AG08395 (cell line): ENCODE measurements at regions not wholly inside any gene's neighbourhood (a gene's known extent, or its start where the extent isn't known, plus 50 kb on each side); places are given as distances from the start of the nearest gene placed in this dataset.
"Not testable (repeated sequence)": the region's sequence is repeated elsewhere in the genome, so short reads cannot be mapped to it uniquely, and the experiment has no call there.

Source experiments
- DNase-seq: peaks from one replicate; pipeline ENCODE4 v3.0.0; 2012; ENCODE audit warnings: mixed read lengths, low spot score

DNA sequence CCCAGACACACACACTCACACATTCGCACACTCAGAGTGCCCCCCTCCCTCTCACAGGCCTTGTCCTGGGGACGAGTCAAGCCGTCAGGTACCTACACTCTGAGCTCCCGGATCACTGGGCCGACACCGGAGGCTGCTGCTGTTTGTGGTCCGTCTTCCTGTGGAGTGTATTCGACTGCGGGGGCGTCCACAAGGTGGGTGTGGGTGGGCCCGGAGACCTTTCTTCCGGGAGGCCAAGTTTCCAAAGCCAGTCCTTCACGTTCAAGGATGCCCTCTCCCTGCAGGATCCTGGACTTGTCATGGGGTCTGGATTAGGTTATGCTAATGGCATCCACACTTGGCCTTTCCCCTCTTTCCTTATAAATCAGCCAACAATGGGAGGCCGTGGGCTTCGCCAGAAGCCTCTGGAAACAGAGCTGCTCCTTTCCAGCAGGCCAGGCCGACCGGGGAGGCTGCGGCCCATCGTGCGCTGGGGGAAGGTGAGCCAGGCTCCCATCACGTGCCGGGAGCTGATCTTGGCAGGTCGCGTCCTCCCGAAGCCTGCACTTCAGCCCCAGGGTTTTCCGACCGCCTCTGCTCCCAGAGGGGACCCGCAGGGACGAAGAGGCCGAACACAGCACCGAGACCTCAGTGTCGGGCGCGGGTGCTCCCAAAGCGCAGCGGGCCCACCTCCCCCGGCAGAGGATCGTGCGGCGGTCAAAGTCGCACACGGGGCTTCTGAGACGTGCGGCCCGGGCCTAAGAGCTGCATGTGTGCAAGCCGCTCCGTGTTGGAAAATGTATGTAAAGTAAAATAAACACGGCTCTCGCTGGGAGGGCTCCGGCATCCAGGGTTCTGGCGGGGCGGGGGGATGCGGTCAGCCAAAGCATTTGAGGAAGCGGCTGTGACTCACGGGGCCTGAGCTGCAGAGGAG, 196.5 kb upstream of the ZNF469 start:
- DNase-seq, result peak; percentile 39

DNA sequence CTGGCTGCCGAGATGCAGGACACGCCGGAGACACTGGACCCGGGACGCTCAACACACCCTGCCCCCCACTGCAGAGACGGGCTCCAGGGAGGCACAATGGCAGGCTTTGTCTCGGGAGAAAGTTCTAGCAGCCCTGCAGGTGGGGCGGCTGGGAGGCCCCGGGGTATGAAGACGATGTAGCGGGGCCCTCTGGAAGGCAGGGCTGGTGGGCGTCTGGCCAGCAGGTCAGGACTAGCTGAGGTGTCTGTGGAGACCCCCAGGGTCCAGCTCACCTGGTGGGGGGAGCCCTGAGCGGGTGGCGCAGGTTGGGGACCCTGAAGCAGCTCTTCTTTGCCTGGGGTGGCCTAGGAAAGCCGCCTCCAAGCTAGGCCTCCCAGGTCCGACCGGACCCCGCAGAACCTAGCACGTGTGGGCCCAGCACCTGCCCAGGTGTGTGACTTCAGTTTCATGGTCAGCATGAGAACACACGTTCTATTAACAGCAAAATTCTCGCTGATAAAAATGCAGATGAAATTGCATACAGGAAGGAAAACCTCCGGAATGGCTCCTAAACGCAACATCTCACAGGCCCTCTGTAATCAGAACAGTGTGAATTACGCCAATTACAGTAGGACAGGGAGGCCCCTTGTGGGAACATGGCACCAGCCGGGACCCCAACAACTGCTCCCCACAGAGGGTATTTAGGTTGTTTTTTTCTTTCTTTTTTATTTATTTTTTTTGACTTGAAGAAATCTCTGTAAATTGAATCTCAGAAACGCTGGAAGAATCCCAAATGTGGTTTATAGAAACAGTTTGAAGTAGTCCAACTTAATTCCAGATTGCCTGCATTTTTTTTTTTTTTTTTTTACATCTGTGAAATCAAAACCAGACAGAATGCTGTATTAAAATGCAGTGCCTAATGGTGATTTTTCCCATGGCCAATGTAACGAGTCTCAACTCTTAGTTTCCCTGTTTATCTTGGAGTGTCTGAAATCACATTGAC, 195.6 kb upstream of the ZNF469 start:
- peak; percentile 11 for DNase-seq

DNA sequence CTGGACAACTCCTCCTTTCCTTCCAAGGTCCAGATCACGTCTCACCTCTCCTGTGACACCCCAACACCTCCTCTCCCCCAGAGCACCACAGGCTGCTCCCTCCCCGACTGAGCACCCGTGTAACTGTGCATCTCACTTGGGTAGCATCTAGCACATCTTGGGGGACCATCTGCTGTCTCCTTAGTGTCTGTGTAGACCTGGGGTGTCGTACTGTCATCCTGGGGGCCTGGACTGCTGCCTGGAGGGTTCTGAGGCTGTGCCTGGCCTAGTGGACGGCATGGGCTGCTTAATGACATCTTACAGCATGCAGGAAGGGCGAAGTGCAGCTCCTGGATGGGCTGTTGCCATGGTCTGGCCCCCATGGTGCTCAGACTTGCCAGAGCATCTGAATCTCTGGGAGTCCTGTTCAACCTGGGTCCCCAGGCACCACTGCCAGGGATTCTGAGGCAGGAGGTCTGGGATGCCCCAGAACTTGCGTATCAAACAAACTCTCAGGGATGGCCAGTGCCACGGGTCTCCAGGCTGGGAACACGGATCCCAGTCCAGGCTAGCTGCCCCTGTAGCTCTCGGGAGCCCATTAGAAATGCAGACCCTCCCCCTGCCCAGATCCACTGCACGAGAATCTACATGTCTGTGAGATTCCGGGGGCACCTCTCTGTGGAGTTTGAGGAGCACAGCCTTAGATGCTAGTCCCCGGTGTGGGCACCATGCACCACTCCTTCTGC, 194.4 kb upstream of the ZNF469 start:
- not testable (repeated sequence) for DNase-seq

DNA sequence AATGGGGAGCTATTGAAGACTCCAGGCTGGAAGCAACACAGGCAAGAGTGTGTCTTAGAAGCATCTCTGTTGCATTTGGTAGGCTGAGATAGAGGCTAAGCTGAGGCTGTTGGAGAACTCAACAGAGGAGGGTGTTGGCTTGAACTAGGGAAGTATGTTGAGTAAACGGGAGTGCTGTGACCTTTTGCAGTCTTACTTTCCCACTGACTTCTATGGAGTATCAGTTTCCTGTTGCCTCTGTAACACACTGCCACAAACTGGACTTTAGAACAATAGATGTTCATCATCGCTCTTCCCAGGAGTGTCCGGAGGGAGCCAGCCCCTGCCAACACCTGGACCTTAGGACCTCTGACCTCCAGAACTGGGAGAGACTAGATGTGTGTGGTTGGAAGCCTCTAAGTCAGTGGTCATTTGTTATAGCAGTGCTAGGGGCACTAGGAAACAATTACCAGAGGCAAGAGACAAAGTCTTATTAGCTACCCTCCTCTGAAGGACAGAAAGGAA, 192.1 kb upstream of the ZNF469 start:
- DNase-seq, result not testable (repeated sequence)

DNA sequence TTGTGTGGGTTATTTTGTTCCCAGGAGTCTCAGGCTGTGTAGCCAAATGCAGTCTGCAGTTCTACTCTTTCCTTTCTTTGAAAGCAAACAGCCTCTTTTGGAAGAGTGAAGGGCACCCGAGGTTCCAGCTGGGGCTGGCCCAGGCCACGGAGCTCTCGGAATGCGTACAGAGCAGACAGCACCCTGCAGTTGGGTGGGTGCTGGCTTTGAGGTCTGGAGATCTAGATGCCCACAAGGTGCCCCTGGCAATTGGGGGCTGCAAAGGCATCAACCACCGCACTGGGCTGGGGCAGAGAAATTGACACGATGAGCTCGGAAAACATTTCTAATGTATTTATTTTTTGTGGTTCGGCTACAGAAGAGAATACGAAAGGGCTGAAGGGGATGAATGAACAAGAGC, 191.6 kb upstream of the ZNF469 start:
- not testable (repeated sequence) for DNase-seq

DNA sequence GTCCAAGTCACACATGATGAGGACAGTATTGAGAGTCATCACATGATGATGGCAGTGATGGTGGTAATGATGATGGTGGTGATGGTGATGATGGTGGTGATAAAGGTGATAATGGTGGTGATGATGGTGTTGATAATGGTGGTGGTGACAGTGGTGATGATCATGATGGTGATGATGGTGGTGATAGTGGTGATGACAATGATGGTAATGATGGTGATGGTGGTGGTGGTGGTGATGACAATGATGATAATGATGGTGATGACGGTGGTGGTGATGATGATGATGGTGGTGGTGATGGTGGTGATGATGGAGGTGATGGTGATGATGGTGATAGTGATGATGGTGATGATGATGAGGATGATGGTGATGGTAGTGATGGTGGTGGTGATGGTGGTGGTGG, 190.2 kb upstream of the ZNF469 start:
- no peak for DNase-seq

DNA sequence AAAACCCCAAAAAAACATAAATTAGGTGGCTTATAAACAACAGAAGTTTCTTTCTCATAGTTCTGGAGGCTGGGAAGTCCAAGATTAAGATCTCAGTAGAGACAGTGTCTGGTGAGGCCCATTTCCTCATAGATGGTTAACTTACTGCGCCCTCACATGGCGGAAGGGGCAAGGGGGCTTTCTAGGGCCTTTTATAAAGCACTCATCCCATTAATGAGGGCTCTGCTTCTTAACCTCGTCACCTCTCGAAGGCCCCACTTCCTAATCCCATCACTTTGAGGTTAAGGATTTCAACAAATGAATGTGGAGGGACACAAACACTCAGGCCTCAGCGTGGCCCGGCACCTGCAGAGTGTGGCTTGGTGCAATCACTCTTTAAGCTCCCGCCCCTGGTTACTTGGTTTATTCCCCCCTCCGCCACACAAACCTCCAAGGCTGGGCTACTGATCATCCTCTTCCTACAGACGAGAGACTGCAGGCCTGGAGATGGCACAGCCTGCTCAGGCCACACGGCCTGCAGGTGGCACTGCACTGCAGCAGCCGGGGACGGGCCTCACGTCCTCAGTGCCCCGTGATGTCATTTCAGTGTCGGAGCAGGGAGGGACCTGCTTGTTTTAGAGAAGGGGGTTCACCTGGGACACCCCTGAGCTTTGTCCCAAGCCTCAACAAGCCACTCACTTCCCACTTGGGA, 188.9 kb upstream of the ZNF469 start:
- not testable (repeated sequence) for DNase-seq

DNA sequence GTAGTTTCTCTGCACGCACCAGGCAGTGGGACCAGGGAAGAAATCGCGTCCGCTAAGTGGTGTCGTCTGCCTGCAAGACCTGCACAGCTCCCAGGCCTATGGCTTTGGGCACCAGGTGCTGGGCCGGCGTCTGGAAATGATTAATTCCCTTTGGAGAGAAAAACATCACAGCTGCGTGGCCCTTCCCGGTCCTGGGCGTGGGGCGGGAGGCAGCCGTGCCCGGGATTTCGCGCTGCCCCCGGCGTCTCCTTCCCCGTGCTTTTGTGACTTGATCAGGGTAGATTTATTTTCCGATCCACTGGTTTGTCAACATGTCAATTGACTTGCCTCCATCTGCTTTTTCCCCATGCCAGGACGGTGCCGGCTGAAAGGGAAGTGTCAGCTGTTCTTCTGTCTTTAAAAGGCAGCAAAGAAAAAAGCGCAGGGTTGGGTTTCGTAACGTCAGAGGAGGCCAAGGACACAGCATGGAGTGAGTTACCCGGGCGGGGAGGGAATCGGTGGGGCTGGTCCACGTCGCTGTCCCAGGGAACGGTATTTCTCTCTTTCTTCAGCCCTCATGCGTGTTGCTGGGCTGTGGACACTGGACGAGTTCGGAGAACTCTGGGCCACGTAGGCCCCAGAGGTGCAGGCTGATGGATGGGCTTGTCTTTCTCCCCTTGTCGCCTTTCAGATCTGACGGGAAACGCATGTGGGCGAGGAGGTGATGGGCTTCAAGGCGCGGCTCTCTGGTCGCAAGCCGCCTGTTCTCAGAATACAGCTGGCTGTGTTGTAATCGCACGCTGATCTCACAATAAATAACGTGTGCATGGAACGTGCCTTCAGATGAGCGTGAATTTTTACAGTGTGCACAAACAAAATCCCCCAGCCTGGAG, 188.1 kb upstream of the ZNF469 start:
- DNase-seq, result peak; percentile 53

DNA sequence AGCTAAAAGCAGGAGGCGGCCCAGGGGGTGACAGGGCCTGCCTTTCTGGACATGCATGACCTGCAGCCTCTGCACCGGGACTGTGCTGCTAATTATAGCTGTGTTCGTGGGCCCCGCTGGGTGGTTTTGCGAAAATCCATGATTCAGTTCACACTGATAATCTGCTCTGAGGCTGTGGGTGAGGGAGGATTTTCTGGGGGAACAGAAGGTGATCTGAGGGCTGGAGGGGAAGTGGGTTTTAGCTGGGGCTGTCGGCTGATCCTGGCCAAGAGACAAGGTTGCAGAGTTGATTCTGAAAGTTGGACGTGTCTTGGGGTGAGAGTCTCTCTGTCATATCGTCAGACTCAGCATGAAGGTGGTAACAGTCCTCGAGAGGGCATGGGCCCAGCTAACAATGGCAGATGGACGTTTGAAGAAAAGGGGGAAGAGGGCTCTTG, 187.5 kb upstream of the ZNF469 start:
- no peak for DNase-seq

DNA sequence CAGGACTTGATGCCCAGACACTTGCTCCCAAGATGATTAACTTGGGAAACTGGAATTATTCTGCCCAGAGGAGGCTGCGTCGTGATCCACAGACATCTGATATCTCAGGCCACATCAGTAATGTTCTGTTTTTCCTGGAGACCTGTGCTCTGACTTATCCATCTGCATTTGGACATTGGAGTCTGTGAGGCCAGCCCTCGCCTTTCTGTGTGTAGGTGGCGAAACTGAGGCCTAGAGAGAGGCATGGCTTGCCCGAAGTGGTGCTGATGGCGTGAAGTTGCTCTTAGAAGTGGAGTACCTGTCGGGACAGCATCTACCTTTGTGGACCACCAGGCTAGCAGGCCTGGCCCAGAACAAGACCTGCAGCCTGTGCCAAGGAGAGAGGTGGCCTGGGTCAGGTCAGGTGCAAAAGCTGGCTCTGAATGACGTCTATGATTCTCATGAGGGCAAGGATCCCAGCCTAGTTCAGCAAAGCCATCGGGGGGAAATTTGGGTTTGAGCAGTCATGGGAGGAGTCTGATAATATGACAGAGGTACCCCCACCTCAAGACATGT, 186.8 kb upstream of the ZNF469 start:
- DNase-seq, result no peak

DNA sequence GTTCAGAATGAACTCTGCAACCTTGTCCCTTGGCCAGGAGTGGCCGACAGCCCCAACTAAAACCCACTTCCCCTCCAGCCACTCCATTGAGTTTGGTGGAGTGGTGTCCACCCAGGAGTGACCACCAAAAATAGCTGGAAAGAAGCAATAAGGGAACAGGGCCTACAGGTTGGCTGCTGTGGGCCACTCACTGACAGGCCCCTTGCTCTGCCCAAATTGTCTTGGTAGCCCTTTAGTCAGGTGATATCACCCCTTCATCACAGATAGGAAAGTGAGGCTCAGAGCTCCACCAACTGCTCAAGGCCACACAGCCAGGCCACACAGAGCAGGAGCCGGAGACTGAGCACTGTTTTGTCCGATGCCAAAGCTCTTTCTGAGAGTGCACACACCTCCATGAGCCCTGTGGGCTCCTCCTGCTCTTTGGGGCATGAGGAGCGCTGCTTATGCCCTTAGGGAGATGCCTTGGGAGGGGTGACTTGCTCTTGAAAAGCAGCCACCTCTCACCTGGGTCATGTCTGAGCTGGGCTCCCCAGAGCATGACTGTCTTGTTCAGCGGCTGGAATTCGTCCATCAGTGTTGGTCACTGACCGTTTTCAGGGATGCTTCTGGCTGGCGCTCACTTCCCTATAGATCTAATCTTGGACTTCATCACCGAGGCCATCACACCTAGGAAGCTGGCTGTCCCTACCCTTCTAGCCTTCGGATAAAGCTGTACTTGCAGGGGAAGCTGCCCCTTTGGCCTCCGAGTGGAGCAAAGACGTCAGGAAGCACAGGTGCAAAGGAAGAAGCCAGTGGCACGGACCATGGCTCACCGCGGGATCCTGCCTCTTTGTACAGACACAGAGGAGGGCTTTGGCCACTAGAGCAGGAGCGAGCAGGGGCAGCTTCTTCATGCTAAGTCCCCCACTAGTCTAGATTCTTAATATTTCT, 186.0 kb upstream of the ZNF469 start:
- no peak for DNase-seq

DNA sequence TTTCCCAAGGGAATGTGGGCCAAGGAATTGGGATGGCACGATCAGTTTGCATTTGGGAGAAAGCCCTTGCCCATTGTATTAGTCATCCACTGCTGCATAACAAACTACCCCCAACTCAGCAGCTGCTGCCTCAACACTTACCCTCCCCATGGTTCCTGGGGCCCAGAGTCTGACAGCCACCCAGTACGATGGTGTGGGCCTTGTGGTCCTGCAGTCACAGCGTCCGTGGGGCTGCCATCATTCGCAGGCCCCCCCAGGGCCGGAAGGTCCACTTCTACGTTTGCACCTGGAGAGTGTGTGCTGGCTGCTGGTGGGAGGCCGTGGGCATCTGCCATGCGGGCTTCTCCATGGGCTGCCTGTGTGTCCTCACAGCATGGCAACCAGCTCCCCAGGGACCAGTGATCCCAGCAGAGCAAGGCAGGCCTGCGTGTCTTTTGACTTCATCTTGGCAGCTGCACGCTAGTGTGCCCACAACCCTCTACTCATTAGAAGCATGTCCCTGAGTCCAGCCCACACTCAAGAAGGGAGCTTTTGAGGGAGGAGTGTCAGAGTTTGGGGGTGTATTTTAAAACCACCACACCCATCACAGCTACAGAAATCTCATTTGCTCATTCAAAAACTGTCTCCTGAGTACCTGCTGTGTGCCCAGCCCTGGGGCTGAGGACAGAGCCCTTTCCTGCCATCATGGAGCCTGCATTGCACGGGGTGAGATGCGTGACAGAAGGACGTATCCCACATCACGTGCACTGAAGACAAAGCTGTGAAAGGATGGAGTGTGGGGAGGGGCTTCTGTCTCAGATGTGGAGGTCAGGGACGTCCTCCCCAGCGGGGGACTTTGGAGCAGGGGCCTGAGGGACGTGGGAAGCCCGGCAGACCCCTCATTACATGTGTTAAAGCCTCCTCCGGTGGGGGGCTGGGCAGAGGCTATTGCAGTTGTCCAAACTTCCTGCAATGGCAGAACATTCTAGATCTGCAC, 185.0 kb upstream of the ZNF469 start:
- no peak for DNase-seq

DNA sequence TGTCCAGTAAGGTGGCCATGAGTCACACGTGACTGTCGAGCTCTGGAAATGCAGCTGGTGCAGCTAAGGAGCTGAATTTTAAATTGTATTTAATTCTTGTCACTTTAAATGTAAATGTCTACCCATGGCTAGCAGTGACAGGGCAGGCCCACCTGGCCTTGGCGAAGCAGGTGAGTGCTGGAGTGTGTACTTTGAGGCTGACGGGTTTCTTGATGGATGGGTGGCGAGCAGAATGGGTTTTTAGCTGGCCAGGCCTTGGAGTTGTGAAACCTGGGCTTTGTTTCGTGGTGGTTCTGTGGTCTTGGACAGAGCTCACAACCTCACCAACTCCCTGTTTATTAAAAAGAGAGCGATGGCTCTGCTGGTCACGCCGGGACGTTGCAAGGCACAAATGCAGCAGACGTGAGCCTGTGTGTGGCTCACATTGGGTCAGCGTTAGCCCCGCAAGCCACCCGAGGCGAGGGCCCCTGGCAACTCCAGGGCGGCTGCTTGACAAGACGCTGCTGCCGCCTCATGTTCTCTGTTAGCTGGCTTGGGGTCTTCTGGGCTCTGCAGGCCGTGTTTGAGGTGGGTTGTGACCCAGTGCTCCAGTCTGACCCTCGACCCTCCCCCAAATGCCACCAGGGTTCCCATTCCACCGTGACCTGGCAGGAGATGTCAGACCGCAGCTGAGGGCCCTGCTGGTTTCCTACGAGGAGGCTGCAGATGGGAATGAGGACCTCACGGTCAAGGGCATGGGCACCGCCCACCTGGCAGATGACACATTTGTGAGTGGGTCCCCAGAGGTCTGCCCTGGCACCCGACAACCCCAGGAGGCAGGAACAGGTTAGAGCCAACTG, 184.1 kb upstream of the ZNF469 start:
- DNase-seq, result not testable (repeated sequence)

DNA sequence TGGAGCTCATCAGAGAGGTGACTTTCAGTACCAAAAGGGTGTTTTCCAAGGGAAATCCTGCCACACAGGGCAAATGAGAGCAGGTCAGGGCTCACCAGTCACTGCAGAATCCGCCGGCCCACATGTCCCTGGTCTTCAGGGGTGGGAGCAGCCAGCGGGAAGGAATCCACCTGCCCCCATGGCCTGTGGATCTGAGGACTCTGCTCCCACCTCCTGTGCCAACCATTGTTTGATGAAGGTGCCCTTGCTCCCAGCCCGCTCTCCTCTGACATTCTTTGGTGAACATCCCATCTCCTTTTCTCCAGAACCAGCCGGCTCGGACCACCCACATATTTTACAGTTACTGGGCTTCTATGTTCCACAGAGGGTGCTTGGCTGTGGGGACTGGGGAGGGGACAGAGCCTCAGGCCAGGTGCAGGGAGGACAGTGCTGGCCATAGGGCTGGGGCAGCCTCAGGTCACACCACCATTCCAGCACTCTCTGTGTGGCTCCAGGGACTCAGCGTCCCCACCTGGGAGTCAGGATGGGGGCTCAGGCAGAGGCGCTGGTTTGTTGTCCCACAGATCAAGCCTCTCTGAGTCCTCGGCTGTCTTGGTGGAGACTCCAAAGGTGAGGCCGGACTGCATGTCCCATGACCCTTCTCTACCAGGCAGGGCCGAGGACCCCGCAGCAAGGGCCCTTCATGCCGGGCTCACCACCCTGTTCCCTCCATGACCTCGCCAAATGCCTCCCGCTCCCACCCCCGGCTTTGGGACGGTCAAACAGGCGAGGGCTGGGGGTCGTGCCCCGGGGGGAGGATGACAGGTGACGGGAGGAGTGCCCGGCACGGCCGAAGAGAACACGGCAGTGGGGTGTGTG, 183.2 kb upstream of the ZNF469 start:
- DNase-seq, result not testable (repeated sequence)

DNA sequence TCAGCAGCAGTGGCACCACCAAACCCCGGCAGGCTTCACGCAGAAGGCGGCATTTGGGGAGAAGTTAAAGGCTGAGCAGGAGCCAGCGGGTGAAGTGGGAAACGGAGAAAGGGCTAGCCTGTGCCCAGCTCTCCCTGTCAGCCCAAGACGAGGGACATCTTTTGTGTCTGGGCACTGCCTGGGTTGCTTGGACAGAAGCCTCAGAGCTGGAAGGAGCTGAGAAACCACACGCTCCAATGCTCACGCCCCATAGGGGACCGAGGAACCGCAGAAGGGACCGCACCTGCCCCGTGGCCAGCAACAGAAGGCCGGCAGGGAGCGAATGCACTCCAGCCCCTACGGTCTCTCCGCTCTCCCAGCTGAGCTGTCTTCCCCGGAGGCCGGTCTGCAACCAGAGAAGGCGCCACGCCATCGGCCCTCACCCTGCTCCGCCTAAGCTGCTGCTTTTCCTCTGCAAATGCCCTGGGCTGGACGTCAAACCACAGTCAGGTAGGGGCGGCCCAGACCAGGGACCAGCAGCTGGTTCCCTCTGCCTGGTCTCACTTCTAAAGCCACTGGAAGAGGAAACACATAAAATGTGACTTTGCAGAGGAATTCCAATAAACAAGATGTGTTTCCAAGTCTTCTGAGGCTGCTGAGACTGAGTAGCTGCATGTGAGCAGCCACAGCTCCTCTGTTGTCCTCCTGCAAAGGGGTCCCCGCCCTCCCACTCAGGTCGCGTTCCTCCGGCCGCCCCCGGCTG, 182.4 kb upstream of the ZNF469 start:
- not testable (repeated sequence) for DNase-seq
